GM21825 (cell line): ENCODE measurements at regions not wholly inside any gene's neighbourhood (a gene's known extent, or its start where the extent isn't known, plus 50 kb on each side); places are given as distances from the start of the nearest gene placed in this dataset.
"Not testable (repeated sequence)": the region's sequence is repeated elsewhere in the genome, so short reads cannot be mapped to it uniquely, and the experiment has no call there.

Source experiments
- ATAC-seq: cut with Tn5 transposase; IDR thresholded peaks from one replicate; pipeline ENCODE4 v1.9.1; 2021; ENCODE audit warnings: mild to moderate bottlenecking, moderate library complexity; ENCODE audit not compliant: unreplicated experiment

DNA sequence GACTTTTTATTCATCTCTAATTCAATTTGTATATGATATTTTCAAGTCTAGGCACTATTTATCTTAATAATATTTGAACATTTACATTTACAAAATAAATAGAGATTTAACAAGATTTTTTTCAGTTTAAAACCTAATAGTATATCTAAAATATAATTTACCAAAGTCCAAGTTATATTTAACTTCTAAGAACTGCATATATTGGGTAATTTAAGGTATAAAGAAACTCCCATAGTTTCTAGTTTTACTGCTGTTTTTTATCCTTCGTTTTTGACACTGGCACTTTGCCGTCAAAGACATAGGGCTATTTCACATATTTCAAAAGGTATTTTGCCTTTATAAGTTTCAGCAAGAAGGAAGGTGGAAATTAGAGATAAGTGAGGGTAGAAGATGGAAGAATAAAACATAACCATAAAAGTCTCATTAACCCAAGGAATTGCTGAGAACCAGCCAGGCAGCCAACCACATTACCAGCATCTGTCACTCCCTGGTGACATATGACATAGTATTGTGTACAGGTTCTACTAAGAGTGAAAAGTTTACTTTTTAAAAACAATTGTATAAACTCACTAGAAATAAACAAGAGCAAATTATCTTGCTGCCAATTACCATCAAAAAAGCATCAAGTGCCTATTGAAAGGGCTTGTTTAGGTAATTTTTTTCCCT lies 251.5 kb downstream of the NSUN3 start:
- no peak for ATAC-seq

DNA sequence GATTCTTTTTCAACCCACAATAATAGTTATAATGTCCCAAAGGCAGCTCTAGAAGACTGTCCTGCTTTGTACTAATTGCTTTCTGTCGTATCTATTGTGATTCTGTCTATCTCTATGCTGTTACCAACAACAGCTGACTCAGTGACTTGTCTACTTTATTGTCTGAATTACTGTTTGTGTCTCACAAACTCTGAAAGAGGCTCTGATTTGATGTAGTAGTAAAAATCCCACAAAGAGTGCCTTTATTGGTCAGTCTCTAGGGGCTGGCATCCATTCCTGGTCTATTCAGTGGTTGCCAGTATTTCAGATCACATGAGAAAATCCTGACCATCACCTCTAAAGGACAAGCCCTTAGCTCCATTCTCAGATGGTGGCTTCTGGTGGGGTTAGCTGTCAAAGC lies 254.2 kb downstream of the NSUN3 start:
- no peak for ATAC-seq

DNA sequence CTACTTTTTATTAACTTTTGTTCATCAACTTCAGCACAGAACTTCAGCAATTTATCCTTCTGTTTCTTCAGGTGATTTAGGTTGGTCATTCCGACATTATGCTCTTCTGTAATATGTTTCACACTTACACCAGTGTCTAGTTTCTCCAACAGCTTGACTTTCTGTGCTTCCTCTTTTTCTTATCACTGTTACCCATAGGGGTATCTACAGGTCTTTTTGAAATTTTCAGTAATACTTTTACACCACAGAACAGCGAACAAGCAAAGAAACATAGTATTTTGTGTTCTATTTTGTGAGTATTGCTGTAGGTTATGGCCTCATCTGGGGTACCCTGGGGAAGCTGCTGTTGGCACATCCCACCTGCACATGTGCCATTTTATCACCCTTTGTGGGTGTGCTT lies 260.7 kb downstream of the NSUN3 start:
- ATAC-seq: no peak

DNA sequence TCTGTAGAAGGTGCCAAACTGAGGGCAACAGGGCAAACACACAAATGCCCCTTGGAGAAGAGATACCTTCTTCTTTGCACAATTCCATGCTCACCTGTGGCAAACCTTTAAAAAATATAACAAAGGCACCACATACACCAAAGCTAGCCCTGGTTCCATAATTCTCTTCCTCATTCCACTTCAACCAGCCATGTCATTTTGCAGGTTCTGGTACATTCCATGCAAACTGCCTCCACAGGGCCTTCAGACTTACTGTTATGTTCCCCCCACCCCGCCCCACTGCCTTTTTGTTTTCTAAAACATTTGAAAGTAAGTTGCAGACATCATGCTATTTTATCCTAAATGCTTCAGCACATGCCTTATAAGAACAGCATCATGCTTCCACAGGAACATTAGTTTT lies 269.0 kb downstream of the NSUN3 start:
- no peak for ATAC-seq

DNA sequence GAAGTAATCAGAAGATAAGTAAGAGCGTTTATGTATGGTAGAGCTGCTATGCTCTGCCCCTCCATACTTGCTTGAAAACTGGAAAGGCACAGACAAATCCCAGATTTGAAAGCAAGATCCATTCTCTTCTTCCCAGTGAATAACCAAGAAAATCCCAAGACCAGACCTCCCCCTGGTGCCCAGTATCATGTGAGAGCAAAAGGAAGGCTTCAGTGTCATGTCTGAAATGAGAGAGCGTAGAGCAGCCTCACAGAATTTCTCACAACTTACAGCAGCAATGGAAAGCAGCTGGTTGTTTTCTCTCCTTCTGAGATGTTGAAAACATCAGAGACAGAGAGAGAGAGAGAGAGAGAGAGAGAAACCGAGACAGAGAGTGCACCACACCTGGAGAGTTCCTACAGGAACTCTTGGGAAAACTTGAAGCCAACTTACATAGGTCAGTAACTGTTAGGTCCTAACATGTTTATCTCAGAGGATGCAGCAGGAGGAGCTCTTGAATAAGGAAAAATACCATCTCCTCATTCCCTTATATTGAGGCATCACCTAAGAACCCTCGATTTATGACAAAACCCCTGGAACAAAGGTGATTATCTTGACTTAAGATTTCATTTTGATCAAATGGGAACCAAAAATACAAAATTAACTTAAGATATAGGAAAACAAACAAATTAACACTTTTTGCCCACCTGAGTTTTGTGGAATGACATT lies 273.3 kb downstream of the NSUN3 start:
- no peak for ATAC-seq

DNA sequence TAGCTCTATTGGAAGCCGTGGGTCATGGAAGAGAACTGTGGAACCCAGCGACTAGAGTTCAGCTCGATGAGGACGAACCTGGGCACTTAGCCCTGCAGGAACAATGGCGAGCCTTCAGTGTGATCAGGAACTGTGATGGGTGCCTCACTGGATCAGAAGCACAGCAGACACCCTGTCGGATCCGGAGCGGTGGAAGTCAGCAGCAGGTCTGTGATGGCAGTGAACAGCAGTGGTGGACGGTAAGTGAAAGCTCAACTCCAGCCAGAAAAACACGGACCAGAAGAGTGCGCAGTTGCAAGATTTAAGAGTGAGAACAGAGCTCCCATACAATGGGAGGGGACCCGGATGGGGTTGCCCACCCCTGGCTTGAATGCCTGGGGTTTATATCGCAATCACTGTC lies 282.2 kb downstream of the NSUN3 start:
- ATAC-seq: no peak

DNA sequence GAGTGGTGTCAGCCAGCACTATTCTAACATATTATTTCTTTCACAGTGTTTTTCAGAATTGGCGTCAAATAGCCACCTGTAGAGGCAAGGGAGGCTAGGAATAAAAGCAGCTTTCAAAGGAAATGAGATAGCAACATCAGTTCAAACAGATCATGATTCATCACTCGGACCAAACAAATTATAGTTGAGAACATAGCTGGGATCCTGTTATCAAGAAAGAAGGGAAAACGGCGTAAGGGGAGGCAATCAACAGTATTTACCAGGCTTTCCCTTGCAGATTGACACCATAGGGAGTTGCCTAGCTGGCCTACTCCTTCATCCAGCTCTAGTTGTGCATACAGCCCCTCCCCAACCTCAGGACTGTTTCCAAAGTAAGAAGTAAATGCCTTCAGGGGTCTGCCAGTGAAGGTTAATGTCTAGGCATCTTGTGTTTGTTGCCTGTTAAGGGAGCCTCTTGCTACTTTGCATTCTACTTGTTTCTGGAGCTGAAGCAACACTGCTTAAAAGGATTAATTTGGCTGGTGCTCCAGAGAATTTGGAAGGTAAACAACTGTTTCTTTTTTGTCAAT lies 286.5 kb downstream of the NSUN3 start:
- no peak for ATAC-seq

DNA sequence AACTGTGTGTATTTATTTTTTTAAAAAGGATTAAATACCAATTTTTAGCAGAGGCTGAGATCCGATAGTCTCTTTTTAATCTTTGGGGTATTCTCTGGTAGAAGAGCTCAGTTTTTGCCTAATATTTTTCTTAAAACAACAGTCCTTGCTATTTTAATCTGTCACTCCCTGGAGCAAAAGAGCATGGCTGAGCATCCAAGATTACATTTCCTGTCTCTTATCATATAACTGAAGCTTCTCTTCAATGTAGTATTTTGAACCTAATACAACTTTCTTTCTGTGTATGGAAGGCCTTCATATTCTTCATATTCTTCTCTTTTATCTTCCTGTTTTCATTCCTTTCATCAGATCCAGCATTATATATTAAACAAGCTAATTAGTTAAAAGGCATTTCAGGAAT lies 293.7 kb downstream of the NSUN3 start:
- no peak for ATAC-seq

DNA sequence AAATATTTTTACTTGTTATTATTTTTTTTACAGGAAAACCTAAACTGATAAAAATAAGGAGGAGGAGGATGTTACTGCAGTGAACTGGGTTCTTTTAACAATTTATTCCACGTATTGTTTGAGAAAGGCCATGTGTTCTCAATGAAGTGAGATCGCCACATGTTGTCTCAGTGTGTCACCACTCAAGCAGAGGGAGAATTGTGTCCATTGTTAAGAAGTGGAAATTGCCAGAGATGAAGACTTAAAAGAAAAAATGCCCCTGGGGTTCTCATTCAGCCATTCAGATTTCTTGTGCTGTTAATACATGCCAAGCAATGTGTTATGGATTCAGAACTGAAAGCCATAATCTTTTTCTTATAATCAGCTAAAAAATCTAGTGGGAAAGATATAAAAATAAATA lies 297.1 kb downstream of the NSUN3 start:
- no peak for ATAC-seq

DNA sequence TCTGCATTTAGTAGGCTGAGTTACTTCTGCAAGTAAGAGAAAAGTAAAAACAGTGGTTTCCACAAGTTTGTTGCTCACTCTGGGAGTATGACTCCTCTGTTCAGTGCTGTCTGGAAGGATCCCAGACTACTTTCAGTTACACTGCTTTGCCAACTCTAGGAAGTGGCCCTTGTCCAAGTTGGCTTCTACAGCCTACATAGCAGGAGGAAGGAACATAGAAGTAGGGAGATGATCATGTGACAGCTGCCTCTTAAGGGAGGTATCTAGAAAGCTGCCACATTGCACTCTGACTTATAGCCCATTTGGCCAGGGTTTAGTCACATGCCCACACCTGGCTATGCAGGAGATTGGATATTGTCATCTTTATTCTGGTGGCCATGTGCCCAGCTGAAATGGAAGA lies 298.1 kb downstream of the NSUN3 start:
- no peak for ATAC-seq

DNA sequence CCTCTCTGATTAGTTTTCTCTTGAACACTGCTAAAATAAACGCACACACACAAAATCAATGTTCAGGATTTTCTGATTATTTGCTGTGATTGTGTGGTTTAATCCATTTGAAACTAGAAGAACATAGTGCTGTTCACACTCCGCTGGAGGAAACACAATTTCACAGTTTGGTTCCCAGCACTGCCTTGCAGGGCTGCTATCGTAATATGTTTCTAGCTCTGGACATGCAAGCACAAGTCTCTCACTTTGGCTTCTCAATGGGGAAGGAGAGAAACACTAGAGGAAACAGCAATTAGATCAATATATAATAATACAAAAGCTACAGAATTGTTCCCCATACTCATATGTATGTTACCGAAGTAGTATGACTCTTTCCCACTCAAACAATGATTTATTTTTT lies 299.5 kb downstream of the NSUN3 start:
- ATAC-seq: no peak

DNA sequence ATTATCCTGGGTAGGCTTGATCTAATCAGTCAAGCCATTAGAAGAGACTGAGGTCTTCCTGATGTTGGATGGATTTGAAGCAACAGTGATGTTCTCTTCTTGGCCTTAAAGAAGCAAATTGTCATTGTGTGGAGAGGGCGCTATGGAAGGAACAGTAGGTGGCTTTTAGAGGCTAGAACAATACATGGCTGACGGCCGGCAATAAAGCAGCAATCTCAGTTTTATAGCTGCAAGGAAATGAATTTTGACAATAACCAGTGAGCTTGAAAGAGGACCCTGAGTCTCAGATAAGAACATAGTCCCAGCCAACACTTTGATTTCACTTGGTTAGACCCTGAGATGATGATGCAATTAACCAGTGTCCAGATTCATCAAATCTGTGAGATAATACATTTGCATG lies 302.1 kb downstream of the NSUN3 start:
- ATAC-seq: no peak

DNA sequence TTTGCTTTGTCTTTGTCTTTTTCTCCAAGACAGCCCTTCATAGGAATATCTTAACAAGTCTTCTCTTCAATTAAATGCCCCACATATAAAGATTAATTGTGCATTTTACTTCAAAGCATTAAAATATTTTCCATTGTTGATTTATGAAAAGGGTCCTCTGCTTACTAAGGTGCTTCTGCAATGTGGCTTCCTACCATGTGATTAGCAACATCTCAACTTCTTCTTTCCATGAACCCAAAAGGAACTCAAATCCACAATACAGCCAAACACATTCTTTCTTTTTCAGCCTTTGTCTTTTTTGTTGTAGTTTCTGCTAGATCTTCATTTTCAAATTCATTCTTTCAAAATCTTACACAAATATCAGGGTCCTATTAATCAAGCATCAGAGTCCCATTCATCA lies 309.2 kb downstream of the NSUN3 start:
- ATAC-seq: no peak

DNA sequence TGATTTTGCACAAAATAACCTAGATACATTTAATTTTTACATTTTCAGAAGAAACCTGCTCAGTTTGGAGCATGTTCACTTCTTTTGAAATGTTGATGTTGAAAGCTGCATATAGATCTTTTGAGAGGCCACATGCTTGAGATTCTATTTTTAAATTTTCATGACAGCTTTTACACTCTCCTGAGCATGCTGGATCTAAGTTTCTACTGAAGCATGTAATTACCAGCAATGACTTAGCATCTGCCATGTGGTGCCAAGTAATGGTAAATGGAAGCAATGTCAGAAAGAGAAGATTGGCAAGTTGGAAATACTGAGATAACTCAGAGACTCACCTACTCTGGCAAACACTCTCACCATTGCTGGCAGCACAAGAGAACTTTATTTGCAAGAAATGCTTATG lies 310.6 kb downstream of the NSUN3 start:
- no peak for ATAC-seq

DNA sequence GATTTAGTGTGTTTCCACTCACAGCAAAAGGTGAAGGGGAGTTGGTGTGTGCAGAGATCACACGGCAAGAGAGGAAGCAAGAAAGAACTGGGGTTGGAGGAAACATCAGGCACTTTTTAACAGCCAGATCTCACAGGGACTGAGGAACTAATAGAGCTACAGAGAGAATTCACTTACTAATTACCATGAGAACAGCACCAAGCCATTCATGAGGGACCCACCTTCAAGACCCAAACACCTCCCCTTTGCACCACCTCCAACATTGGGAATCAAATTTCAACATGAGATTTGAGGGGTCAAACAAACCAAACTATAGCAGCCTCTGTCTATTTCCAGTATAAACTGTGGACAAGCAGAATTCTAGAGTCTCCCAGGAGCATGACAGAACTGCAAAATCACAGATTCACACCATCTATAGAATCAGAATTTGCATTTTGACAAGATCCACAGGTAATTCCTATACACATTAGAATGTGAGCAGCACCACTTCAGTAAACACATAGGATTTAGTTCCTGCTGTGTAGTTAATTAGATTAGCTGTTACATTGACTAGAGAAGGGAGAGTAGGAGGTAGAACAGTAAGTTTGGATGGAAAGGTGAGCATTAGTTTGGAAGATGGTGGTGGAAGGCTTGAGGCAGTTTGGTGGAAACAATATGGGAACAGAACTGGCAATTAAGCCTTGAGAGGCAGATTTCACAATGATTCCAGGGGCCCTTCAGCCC lies 311.7 kb downstream of the NSUN3 start:
- ATAC-seq: no peak

DNA sequence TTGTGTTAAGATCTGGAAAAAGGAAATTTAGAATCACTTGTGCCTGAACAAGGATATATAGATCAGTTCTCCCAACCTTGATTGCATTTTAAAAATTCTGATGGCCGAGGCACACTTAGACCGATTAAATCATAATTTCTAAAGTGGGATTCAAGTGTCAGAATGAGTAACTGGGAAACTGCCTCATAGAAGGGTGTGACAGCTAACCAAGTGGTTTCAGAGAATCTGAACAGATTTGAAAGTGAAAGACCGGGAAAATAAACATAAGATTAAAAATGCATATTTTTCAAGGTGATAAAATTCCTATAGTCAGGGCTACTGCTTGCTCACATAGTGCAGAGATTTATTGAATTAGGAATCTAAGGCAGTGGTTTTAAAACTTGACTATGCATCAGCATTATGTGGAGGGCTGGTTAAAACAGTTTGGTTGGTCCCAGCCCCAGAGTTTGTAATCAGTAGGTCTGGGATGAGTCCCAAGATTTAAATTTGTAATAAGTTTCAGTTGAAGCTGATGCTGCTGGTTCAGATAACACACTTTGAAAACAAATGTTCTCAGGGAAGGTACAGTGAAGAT lies 314.3 kb downstream of the NSUN3 start:
- ATAC-seq: not testable (repeated sequence)

DNA sequence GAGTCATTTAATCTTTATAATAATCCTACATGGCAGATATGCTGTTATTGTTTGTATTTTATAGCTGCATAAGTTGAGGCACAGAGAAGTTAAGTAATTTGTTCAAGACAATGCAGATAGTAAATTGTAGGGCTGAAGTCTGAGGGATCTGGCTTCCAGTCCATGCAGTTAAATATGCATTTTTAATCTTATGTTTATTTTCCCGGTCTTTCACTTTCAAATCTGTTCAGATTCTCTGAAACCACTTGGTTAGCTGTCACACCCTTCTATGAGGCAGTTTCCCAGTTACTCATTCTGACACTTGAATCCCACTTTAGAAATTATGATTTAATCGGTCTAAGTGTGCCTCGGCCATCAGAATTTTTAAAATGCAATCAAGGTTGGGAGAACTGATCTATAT lies 315.0 kb downstream of the NSUN3 start:
- not testable (repeated sequence) for ATAC-seq

DNA sequence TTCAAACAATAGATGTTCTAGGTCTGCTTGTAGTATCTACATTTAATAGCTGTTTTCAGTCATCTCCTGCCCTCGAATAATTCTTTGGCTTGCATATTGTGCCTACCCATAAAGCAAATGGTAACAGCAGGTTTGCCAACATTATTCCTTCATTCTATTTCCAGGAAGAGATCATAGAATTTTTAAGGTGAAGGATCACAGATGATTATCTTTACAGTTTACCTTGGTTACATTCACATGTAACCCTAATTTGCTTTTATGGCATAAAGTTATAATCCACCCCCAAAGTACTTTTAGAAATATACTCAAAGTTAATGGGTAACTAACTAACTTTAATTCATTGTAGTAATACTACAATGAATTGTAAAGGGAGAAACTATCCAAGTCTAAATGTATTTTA lies 315.5 kb downstream of the NSUN3 start:
- no peak for ATAC-seq

DNA sequence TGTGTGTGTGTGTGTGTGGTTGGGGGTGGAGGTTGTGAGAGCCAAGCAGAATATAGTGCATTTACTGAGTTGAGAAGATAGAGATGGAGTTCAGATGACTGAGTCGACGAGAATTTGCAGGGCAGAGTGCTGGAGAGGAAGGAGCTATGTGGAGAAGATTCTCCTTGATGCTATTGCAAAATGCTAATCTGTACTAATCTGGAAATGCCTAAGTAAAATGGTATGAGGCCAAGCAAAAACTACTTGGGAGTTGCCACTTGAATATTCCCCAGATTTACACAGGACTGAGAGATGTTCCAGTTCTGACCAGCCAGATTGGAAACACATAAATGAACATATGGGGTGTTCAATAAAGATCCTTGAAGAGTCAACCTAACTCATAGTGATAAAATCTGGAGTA lies 316.4 kb downstream of the NSUN3 start:
- no peak for ATAC-seq

DNA sequence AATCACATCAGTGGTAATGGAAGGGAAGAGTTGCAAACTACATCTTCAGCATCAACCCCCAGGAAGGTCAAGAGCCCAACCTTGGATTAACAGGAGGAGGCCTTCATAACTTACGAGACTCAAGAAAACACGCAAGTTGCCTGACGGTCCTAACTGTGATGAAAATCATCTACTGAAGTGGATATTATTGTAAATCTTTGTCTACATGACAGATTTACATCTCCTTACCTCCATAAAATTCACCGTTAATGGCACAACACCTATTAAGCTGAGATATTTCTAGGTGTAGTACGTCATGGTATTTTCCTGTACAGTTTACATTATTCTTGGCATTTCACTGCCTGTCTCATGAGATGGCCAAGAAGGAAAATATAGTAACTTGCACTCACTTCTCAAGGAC lies 332.0 kb downstream of the NSUN3 start:
- ATAC-seq: no peak

DNA sequence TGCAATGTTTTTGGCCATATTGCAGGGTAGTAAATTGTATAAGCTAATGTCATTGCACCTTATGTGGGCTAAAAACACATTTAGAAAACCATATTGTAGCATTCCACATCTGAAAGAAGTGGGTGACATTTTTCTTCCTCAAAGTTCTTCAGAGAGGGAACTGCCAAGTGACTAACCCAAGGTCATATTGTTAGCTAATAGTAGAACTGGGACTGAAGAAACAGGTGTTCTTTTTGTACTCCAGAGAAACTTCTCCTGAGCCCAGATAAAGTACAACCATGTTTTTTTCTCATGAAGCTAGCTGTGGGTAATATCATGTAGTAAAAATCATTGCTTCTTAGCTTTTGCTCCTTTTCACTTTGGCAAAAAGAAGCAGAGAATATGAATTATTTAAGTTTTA lies 333.0 kb downstream of the NSUN3 start:
- ATAC-seq: no peak

DNA sequence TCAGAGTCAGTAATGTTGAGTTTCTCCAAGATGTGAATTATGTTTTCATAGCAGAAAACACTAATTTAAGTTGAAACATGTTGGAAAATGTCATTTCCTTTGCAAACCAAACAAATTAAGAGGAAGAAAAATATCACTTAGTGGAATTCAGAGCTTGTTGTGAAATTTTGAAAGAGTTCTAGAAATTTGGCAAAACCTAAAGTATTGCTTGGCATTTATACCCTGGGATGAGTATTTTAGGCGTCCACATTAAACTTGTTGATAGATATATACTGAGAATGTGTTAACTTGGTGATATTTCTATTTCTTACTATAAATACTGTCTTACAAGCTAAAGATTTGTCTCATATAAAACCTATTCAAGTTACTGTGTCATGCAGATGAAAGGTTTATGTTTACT lies 335.2 kb downstream of the NSUN3 start:
- no peak for ATAC-seq
